UCSD-AML1 (cell line): ENCODE measurements at regions not wholly inside any gene's neighbourhood (a gene's known extent, or its start where the extent isn't known, plus 50 kb on each side); places are given as distances from the start of the nearest gene placed in this dataset.
"Not testable (repeated sequence)": the region's sequence is repeated elsewhere in the genome, so short reads cannot be mapped to it uniquely, and the experiment has no call there.

Experiments
- DNase-seq: peaks from one replicate; lab custom pipeline; 2025; ENCODE audit not compliant: unreplicated experiment; lab: John Stamatoyannopoulos, UW

GRCh38 chr18:52140986-52141385 lies 199.0 kb upstream of the DCC start:
- DNase-seq: no peak

- no peak for DNase-seq
Observed at GRCh38 chr18:52150050-52150449, 189.9 kb upstream of the DCC start.

- no peak for DNase-seq
Observed at GRCh38 chr18:52152036-52152435, 188.0 kb upstream of the DCC start.

- no peak for DNase-seq
Observed at GRCh38 chr18:52156166-52156565, 183.8 kb upstream of the DCC start.

GRCh38 chr18:52160636-52161035 lies 179.4 kb upstream of the DCC start:
- DNase-seq: no peak

GRCh38 chr18:52163478-52163877 lies 176.5 kb upstream of the DCC start:
- DNase-seq: no peak

- DNase-seq: not testable (repeated sequence)
Observed at GRCh38 chr18:52168131-52168530, 171.9 kb upstream of the DCC start.

- DNase-seq: no peak
Observed at GRCh38 chr18:52174220-52174619, 165.8 kb upstream of the DCC start.

- DNase-seq: no peak
Observed at GRCh38 chr18:52175406-52175805, 164.6 kb upstream of the DCC start.

GRCh38 chr18:52183107-52183506 lies 156.9 kb upstream of the DCC start:
- DNase-seq: no peak

GRCh38 chr18:52190195-52190594 lies 149.8 kb upstream of the DCC start:
- DNase-seq: no peak

GRCh38 chr18:52190631-52191030 lies 149.4 kb upstream of the DCC start:
- DNase-seq: no peak

- DNase-seq: no peak
Observed at GRCh38 chr18:52200406-52200805, 139.6 kb upstream of the DCC start.

- DNase-seq: no peak
Observed at GRCh38 chr18:52200921-52201663, 138.9 kb upstream of the DCC start.

GRCh38 chr18:52208646-52209045 lies 131.4 kb upstream of the DCC start:
- DNase-seq: no peak

- DNase-seq: no peak
Observed at GRCh38 chr18:52216109-52216508, 123.9 kb upstream of the DCC start.

- DNase-seq: no peak
Observed at GRCh38 chr18:52216666-52217065, 123.3 kb upstream of the DCC start.

- no peak for DNase-seq
Observed at GRCh38 chr18:52219102-52219501, 120.9 kb upstream of the DCC start.

- no peak for DNase-seq
Observed at GRCh38 chr18:52220062-52220591, 119.9 kb upstream of the DCC start.

GRCh38 chr18:52222211-52222610 lies 117.8 kb upstream of the DCC start:
- no peak for DNase-seq

GRCh38 chr18:52227536-52227935 lies 112.5 kb upstream of the DCC start:
- no peak for DNase-seq

- no peak for DNase-seq
Observed at GRCh38 chr18:52228166-52228565, 111.8 kb upstream of the DCC start.

- no peak for DNase-seq
Observed at GRCh38 chr18:52236131-52236530, 103.9 kb upstream of the DCC start.
